ENCODE measurements at regions not wholly inside any gene's neighbourhood (a gene's known extent, or its start where the extent isn't known, plus 50 kb on each side); places are given as distances from the start of the nearest gene placed in this dataset.

- TF ChIP-seq CTCF (IDR thresholded peaks at IDR 0.05; ENCODE audit: low read depth, low read length, poor library complexity, severe bottlenecking) (no peak), EZH2phosphoT487 (IDR thresholded peaks at IDR 0.05; ENCODE audit: borderline replicate concordance, low read length) (no peak)
- Histone ChIP-seq H3K9me2 (replicated peaks; ENCODE audit: control insufficient read depth, low read length) (no peaks in the 10 kb centered on the region), H3K27me3 (ENCODE audit: control insufficient read depth, low read length) (no peaks in the 10 kb centered on the region), H3K9me3 (ENCODE audit: control insufficient read depth, insufficient read depth, low read length) (no peaks in the 10 kb centered on the region), H3K4me2 (ENCODE audit: low read length) (no peak overlapping the region), H3K4me1 (ENCODE audit: control insufficient read depth, low read length) (peaks cover 3% of the 10 kb centered on the region; the same call in 1 of the 2 replicates), H3K4me3 (ENCODE audit: low read length) (no peak overlapping the region), H3K36me3 (ENCODE audit: control insufficient read depth, low read length) (no peaks in the 10 kb centered on the region), H3K79me2 (ENCODE audit: control insufficient read depth, low read length) (no peaks in the 10 kb centered on the region), H4K20me1 (ENCODE audit: control insufficient read depth, insufficient read depth, low read depth, low read length) (no peaks in the 10 kb centered on the region), H3F3A (ENCODE audit: control insufficient read depth, insufficient read depth) (no peaks in the 10 kb centered on the region), H3K27ac (ENCODE audit: low read depth, low read length) (no peak overlapping the region)
Measured at GRCh38 chr15:95446854-95447253, 883.6 kb upstream of the NR2F2 start.

GRCh38 chr15:95447486-95447885 is 883.0 kb upstream of the NR2F2 start:
- no peaks in the 10 kb centered on the region for H3K27me3 ChIP-seq (ENCODE audit: control insufficient read depth, low read length)
- H3K4me2 ChIP-seq (ENCODE audit: low read length): no peak overlapping the region
- H3K36me3 ChIP-seq (ENCODE audit: control insufficient read depth, low read length): no peaks in the 10 kb centered on the region
- no peak for TF ChIP-seq CTCF (IDR thresholded peaks at IDR 0.05; ENCODE audit: low read depth, low read length, poor library complexity, severe bottlenecking)
- TF ChIP-seq EZH2phosphoT487 (IDR thresholded peaks at IDR 0.05; ENCODE audit: borderline replicate concordance, low read length): no peak
- no peak overlapping the region for H3K4me3 ChIP-seq (ENCODE audit: low read length)
- no peaks in the 10 kb centered on the region for H3K9me3 ChIP-seq (ENCODE audit: control insufficient read depth, insufficient read depth, low read length)
- H3K9me2 ChIP-seq (replicated peaks; ENCODE audit: control insufficient read depth, low read length): no peaks in the 10 kb centered on the region
- H4K20me1 ChIP-seq (ENCODE audit: control insufficient read depth, insufficient read depth, low read depth, low read length): no peaks in the 10 kb centered on the region
- H3K4me1 ChIP-seq (ENCODE audit: control insufficient read depth, low read length): peaks cover 3% of the 10 kb centered on the region; the same call in 1 of the 2 replicates
- no peaks in the 10 kb centered on the region for H3F3A ChIP-seq (ENCODE audit: control insufficient read depth, insufficient read depth)
- no peak overlapping the region for H3K27ac ChIP-seq (ENCODE audit: low read depth, low read length)
- no peaks in the 10 kb centered on the region for H3K79me2 ChIP-seq (ENCODE audit: control insufficient read depth, low read length)

- Histone ChIP-seq H4K20me1 (ENCODE audit: control insufficient read depth, insufficient read depth, low read depth, low read length) (no peaks in the 10 kb centered on the region), H3K9me3 (ENCODE audit: control insufficient read depth, insufficient read depth, low read length) (no peaks in the 10 kb centered on the region), H3K4me3 (ENCODE audit: low read length) (no peak overlapping the region), H3K9me2 (replicated peaks; ENCODE audit: control insufficient read depth, low read length) (no peaks in the 10 kb centered on the region), H3K27me3 (ENCODE audit: control insufficient read depth, low read length) (no peaks in the 10 kb centered on the region), H3K4me2 (ENCODE audit: low read length) (no peak overlapping the region), H3K4me1 (ENCODE audit: control insufficient read depth, low read length) (peaks cover 3% of the 10 kb centered on the region; the same call in 1 of the 2 replicates), H3K79me2 (ENCODE audit: control insufficient read depth, low read length) (no peaks in the 10 kb centered on the region), H3K36me3 (ENCODE audit: control insufficient read depth, low read length) (no peaks in the 10 kb centered on the region), H3F3A (ENCODE audit: control insufficient read depth, insufficient read depth) (no peaks in the 10 kb centered on the region), H3K27ac (ENCODE audit: low read depth, low read length) (no peak overlapping the region)
- no peak for TF ChIP-seq CTCF (IDR thresholded peaks at IDR 0.05; ENCODE audit: low read depth, low read length, poor library complexity, severe bottlenecking)
- TF ChIP-seq EZH2phosphoT487 (IDR thresholded peaks at IDR 0.05; ENCODE audit: borderline replicate concordance, low read length): no peak
Measured at GRCh38 chr15:95448531-95449229, 881.8 kb upstream of the NR2F2 start.

All from DOHH2 (cell line).